GM18861 (cell line): ENCODE measurements at regions not wholly inside any gene's neighbourhood (a gene's known extent, or its start where the extent isn't known, plus 50 kb on each side); places are given as distances from the start of the nearest gene placed in this dataset.
"Not testable (repeated sequence)": the region's sequence is repeated elsewhere in the genome, so short reads cannot be mapped to it uniquely, and the experiment has no call there.

Experiments used
- ATAC-seq: cut with Tn5 transposase; IDR thresholded peaks from one replicate; pipeline ENCODE4 v1.9.1; 2021; ENCODE audit not compliant: unreplicated experiment

- ATAC-seq = no peak
Observed at GRCh38 chr10:85105614-85106255, 777.3 kb downstream of the CCSER2 start.

- ATAC-seq = no peak
Observed at GRCh38 chr10:85111271-85111670, 782.9 kb downstream of the CCSER2 start.

GRCh38 chr10:85124603-85125051 lies 796.2 kb downstream of the CCSER2 start:
- ATAC-seq = no peak

GRCh38 chr10:85137253-85137652 lies 808.9 kb downstream of the CCSER2 start:
- no peak for ATAC-seq

GRCh38 chr10:85138046-85138445 lies 809.7 kb downstream of the CCSER2 start:
- ATAC-seq = no peak

GRCh38 chr10:85139124-85139523 lies 810.7 kb downstream of the CCSER2 start:
- no peak for ATAC-seq

GRCh38 chr10:85141520-85141919 lies 813.1 kb downstream of the CCSER2 start:
- not testable (repeated sequence) for ATAC-seq

- ATAC-seq = no peak
Observed at GRCh38 chr10:85145966-85146365, 817.6 kb downstream of the CCSER2 start.

- no peak for ATAC-seq
Observed at GRCh38 chr10:85147346-85148250, 819.2 kb downstream of the CCSER2 start.

GRCh38 chr10:85148693-85149640 lies 820.6 kb downstream of the CCSER2 start:
- ATAC-seq = no peak

GRCh38 chr10:85149766-85150165 lies 821.4 kb downstream of the CCSER2 start:
- no peak for ATAC-seq

- ATAC-seq = no peak
Observed at GRCh38 chr10:85151506-85151905, 823.1 kb downstream of the CCSER2 start.

GRCh38 chr10:85152496-85152895 lies 824.1 kb downstream of the CCSER2 start:
- no peak for ATAC-seq

GRCh38 chr10:85152911-85153310 lies 824.5 kb downstream of the CCSER2 start:
- ATAC-seq = no peak

GRCh38 chr10:85157206-85157605 lies 828.8 kb downstream of the CCSER2 start:
- no peak for ATAC-seq

GRCh38 chr10:85168243-85168642 lies 839.9 kb downstream of the CCSER2 start:
- no peak for ATAC-seq

- no peak for ATAC-seq
Observed at GRCh38 chr10:85170026-85170425, 841.6 kb downstream of the CCSER2 start.

- ATAC-seq = no peak
Observed at GRCh38 chr10:85175635-85176034, 847.2 kb downstream of the CCSER2 start.

- ATAC-seq = no peak
Observed at GRCh38 chr10:85177767-85178166, 849.4 kb downstream of the CCSER2 start.

GRCh38 chr10:85187047-85187446 lies 858.7 kb downstream of the CCSER2 start:
- ATAC-seq = no peak
